ENCODE measurements at regions not wholly inside any gene's neighbourhood (a gene's known extent, or its start where the extent isn't known, plus 50 kb on each side); places are given as distances from the start of the nearest gene placed in this dataset.

- Histone ChIP-seq H3K27ac (no peak overlapping the region), H3K9me3 (no peaks in the 10 kb centered on the region), H3K36me3 (no peaks in the 10 kb centered on the region), H3K4me3 (no peak overlapping the region), H3K27me3 (no peaks in the 10 kb centered on the region), H3K4me1 (no peaks in the 10 kb centered on the region)
- DNase-seq (ENCODE audit: extremely low spot score in 2 of 2): no peak
- TF ChIP-seq POLR2AphosphoS5 (IDR thresholded peaks at IDR 0.05; ENCODE audit: insufficient read depth in 1 of 2, low read depth in 1 of 2): no peak
- TF ChIP-seq CTCF (IDR thresholded peaks at IDR 0.05): no peak
- no peak for TF ChIP-seq POLR2A (IDR thresholded peaks at IDR 0.05)
- intact Hi-C loops (cut with DNase I): no loop called here
Observed at GRCh38 chr2:137892739-137893138, 71.5 kb upstream of the HNMT start.

GRCh38 chr2:137893145-137893544 is 71.1 kb upstream of the HNMT start:
- Histone ChIP-seq H3K27ac (no peak overlapping the region), H3K27me3 (no peaks in the 10 kb centered on the region), H3K4me3 (no peak overlapping the region), H3K36me3 (no peaks in the 10 kb centered on the region), H3K9me3 (no peaks in the 10 kb centered on the region), H3K4me1 (no peaks in the 10 kb centered on the region)
- TF ChIP-seq POLR2AphosphoS5 (IDR thresholded peaks at IDR 0.05; ENCODE audit: insufficient read depth in 1 of 2, low read depth in 1 of 2) (no peak), CTCF (IDR thresholded peaks at IDR 0.05) (no peak), POLR2A (IDR thresholded peaks at IDR 0.05) (no peak)
- no peak for DNase-seq (ENCODE audit: extremely low spot score in 2 of 2)
- intact Hi-C loops (cut with DNase I): no loop called here

GRCh38 chr2:137896467-137896866 is 67.8 kb upstream of the HNMT start:
- Histone ChIP-seq H3K4me3 (no peak overlapping the region), H3K27ac (no peak overlapping the region), H3K27me3 (no peaks in the 10 kb centered on the region), H3K36me3 (no peaks in the 10 kb centered on the region), H3K9me3 (no peaks in the 10 kb centered on the region), H3K4me1 (no peaks in the 10 kb centered on the region)
- TF ChIP-seq POLR2A (IDR thresholded peaks at IDR 0.05): no peak
- TF ChIP-seq POLR2AphosphoS5 (IDR thresholded peaks at IDR 0.05; ENCODE audit: insufficient read depth in 1 of 2, low read depth in 1 of 2): no peak
- no peak for TF ChIP-seq CTCF (IDR thresholded peaks at IDR 0.05)
- intact Hi-C loops (cut with DNase I): no loop called here
- no peak for DNase-seq (ENCODE audit: extremely low spot score in 2 of 2)

- TF ChIP-seq CTCF (IDR thresholded peaks at IDR 0.05) (no peak), POLR2AphosphoS5 (IDR thresholded peaks at IDR 0.05; ENCODE audit: insufficient read depth in 1 of 2, low read depth in 1 of 2) (no peak), POLR2A (IDR thresholded peaks at IDR 0.05) (no peak)
- no peak for DNase-seq (ENCODE audit: extremely low spot score in 2 of 2)
- no peaks in the 10 kb centered on the region for H3K36me3 ChIP-seq
Observed at GRCh38 chr2:137897082-137897481, 67.2 kb upstream of the HNMT start.

GRCh38 chr2:137900421-137901141 is 63.7 kb upstream of the HNMT start:
- H3K4me1 ChIP-seq: no peaks in the 10 kb centered on the region
- H3K36me3 ChIP-seq: no peaks in the 10 kb centered on the region
- H3K9me3 ChIP-seq: no peaks in the 10 kb centered on the region
- no peak overlapping the region for H3K4me3 ChIP-seq
- no peak overlapping the region for H3K27ac ChIP-seq
- TF ChIP-seq CTCF (IDR thresholded peaks at IDR 0.05): no peak
- no peak for TF ChIP-seq POLR2A (IDR thresholded peaks at IDR 0.05)
- no peak for TF ChIP-seq POLR2AphosphoS5 (IDR thresholded peaks at IDR 0.05; ENCODE audit: insufficient read depth in 1 of 2, low read depth in 1 of 2)
- no peaks in the 10 kb centered on the region for H3K27me3 ChIP-seq
- intact Hi-C loops (cut with DNase I): no loop called here
- no peak for DNase-seq (ENCODE audit: extremely low spot score in 2 of 2)

More at GRCh38 chr2:137897082-137897481, 67.2 kb upstream of the HNMT start:
- H3K4me3 ChIP-seq: no peak overlapping the region
- no peaks in the 10 kb centered on the region for H3K9me3 ChIP-seq
- no peaks in the 10 kb centered on the region for H3K4me1 ChIP-seq
- H3K27ac ChIP-seq: no peak overlapping the region
- intact Hi-C loops (cut with DNase I): no loop called here
- H3K27me3 ChIP-seq: no peaks in the 10 kb centered on the region
